Thyroid gland (tissue), 4 donors: ENCODE measurements at regions not wholly inside any gene's neighbourhood (a gene's known extent, or its start where the extent isn't known, plus 50 kb on each side); places are given as distances from the start of the nearest gene placed in this dataset.

Source experiments
- CTCF ChIP-seq, 6 experiments: fragments of 200-600 bp in 3 of 6; fragments of 450-650 bp in 3 of 6; sonication (generic) in 3 of 6; IDR thresholded peaks; one replicate each; pipeline ENCODE4 v1.5.1; 2016 to 2019; ENCODE audit warnings: antibody characterized with exemption in 6 of 6, mild to moderate bottlenecking in 2 of 6, inconsistent platforms in 1 of 6, moderate library complexity in 1 of 6
- POLR2A ChIP-seq, 2 donors: fragments of 450-650 bp; IDR thresholded peaks; one replicate each; pipeline ENCODE4 v1.6.1; 2017; ENCODE audit warnings: antibody characterized with exemption in 2 of 2, mild to moderate bottlenecking in 2 of 2, moderate library complexity in 1 of 2

GRCh38 chr14:38900887-38901286 lies 202.1 kb downstream of the SEC23A start:
- TF ChIP-seq CTCF (IDR thresholded peaks at IDR 0.05) (no peak), POLR2A (IDR thresholded peaks at IDR 0.05) (no peak)
